Right hindlimb (tissue), 1 donor: ENCODE measurements at regions not wholly inside any gene's neighbourhood (a gene's known extent, or its start where the extent isn't known, plus 50 kb on each side); places are given as distances from the start of the nearest gene placed in this dataset.
A peak's percentile ranks its signal among the peaks of the same experiment; 100 is the strongest.

Source experiments
- DNase-seq: peaks from one replicate; pipeline ENCODE4 v3.0.0-alpha.2; 2018

GRCh38 chr7:16084875-16085274 is 336.5 kb downstream of the CRPPA start:
- DNase-seq: no peak

GRCh38 chr7:16084370-16084769 is 337.0 kb downstream of the CRPPA start:
- no peak for DNase-seq

GRCh38 chr7:16083931-16084330 is 337.4 kb downstream of the CRPPA start:
- DNase-seq: no peak

- no peak for DNase-seq
Measured at GRCh38 chr7:16080131-16080530, 341.2 kb downstream of the CRPPA start.

GRCh38 chr7:16079723-16080122 is 341.6 kb downstream of the CRPPA start:
- no peak for DNase-seq

- peak; percentile 45 for DNase-seq
Measured at GRCh38 chr7:16078076-16078952, 343.0 kb downstream of the CRPPA start.

- no peak for DNase-seq
Measured at GRCh38 chr7:16071246-16071857, 350.0 kb downstream of the CRPPA start.

- no peak for DNase-seq
Measured at GRCh38 chr7:16070806-16071205, 350.5 kb downstream of the CRPPA start.

GRCh38 chr7:16069998-16070397 is 351.3 kb downstream of the CRPPA start:
- no peak for DNase-seq

GRCh38 chr7:16068183-16068582 is 353.2 kb downstream of the CRPPA start:
- DNase-seq: no peak

- no peak for DNase-seq
Measured at GRCh38 chr7:16067711-16068110, 353.6 kb downstream of the CRPPA start.

GRCh38 chr7:16066805-16067459 is 354.4 kb downstream of the CRPPA start:
- DNase-seq: no peak

GRCh38 chr7:16065939-16066338 is 355.4 kb downstream of the CRPPA start:
- DNase-seq: no peak

- peak; percentile 68 for DNase-seq
Measured at GRCh38 chr7:16063716-16064675, 357.3 kb downstream of the CRPPA start.

- DNase-seq: no peak
Measured at GRCh38 chr7:16063221-16063620, 358.1 kb downstream of the CRPPA start.

GRCh38 chr7:16062269-16062668 is 359.1 kb downstream of the CRPPA start:
- no peak for DNase-seq

GRCh38 chr7:16061630-16062029 is 359.7 kb downstream of the CRPPA start:
- DNase-seq: no peak

GRCh38 chr7:16061011-16061410 is 360.3 kb downstream of the CRPPA start:
- DNase-seq: no peak

- DNase-seq: no peak
Measured at GRCh38 chr7:16060502-16060901, 360.8 kb downstream of the CRPPA start.

GRCh38 chr7:16055263-16055976 is 365.9 kb downstream of the CRPPA start:
- DNase-seq: no peak

GRCh38 chr7:16051561-16052255 is 365.2 kb upstream of the MEOX2 start:
- no peak for DNase-seq
